ENCODE measurements at regions not wholly inside any gene's neighbourhood (a gene's known extent, or its start where the extent isn't known, plus 50 kb on each side); places are given as distances from the start of the nearest gene placed in this dataset.

- no peaks in the 10 kb centered on the region for H3K36me3 Mint-ChIP-seq (ENCODE audit: insufficient read depth, unreplicated experiment)
- no peak for TF ChIP-seq CTCF (IDR thresholded peaks at IDR 0.05; ENCODE audit: unreplicated experiment)
- CTCF ChIA-PET, result interaction anchor here (0.6 kb wide), 1 partner anchor 65 kb away, joined by 3 read pairs; no protein-coding TSS in a partner anchor
- intact Hi-C loops (cut with micrococcal nuclease; ENCODE audit: unreplicated experiment), result no loop called here
- no peak overlapping the region for H3K27ac Mint-ChIP-seq (ENCODE audit: unreplicated experiment)
- peaks cover 40% of the 10 kb centered on the region for H3K27me3 Mint-ChIP-seq (ENCODE audit: unreplicated experiment)
- no peak for DNase-seq
- BruUV-seq (replicated peaks), result no TSS peak
- H3K4me3 Mint-ChIP-seq (ENCODE audit: low read depth, unreplicated experiment), result no peak overlapping the region
- no peaks in the 10 kb centered on the region for H3K4me1 Mint-ChIP-seq (ENCODE audit: low read depth, unreplicated experiment)
- peaks cover 9% of the 10 kb centered on the region for H3K9me3 Mint-ChIP-seq (ENCODE audit: low read depth, unreplicated experiment)
Observed at GRCh38 chr16:54712866-54713265, 217.8 kb upstream of the IRX5 start.

GRCh38 chr16:54707813-54708212, 222.9 kb upstream of the IRX5 start:
- Mint-ChIP-seq H3K36me3 (ENCODE audit: insufficient read depth, unreplicated experiment) (no peaks in the 10 kb centered on the region), H3K27ac (ENCODE audit: unreplicated experiment) (no peak overlapping the region), H3K4me3 (ENCODE audit: low read depth, unreplicated experiment) (no peak overlapping the region), H3K27me3 (ENCODE audit: unreplicated experiment) (peaks cover 36% of the 10 kb centered on the region), H3K9me3 (ENCODE audit: low read depth, unreplicated experiment) (peaks cover 4% of the 10 kb centered on the region), H3K4me1 (ENCODE audit: low read depth, unreplicated experiment) (no peaks in the 10 kb centered on the region)
- no TSS peak for BruUV-seq (replicated peaks)
- intact Hi-C loops (cut with micrococcal nuclease; ENCODE audit: unreplicated experiment), result no loop called here
- TF ChIP-seq CTCF (IDR thresholded peaks at IDR 0.05; ENCODE audit: unreplicated experiment), result no peak
- CTCF ChIA-PET, result no interaction called here
- no peak for DNase-seq

GRCh38 chr16:54706406-54706805, 224.3 kb upstream of the IRX5 start:
- Mint-ChIP-seq H3K4me1 (ENCODE audit: low read depth, unreplicated experiment) (no peaks in the 10 kb centered on the region), H3K9me3 (ENCODE audit: low read depth, unreplicated experiment) (peaks cover 4% of the 10 kb centered on the region), H3K36me3 (ENCODE audit: insufficient read depth, unreplicated experiment) (no peaks in the 10 kb centered on the region), H3K4me3 (ENCODE audit: low read depth, unreplicated experiment) (no peak overlapping the region), H3K27ac (ENCODE audit: unreplicated experiment) (no peak overlapping the region), H3K27me3 (ENCODE audit: unreplicated experiment) (peaks cover 22% of the 10 kb centered on the region)
- no TSS peak for BruUV-seq (replicated peaks)
- intact Hi-C loops (cut with micrococcal nuclease; ENCODE audit: unreplicated experiment), result no loop called here
- CTCF ChIA-PET, result no interaction called here
- TF ChIP-seq CTCF (IDR thresholded peaks at IDR 0.05; ENCODE audit: unreplicated experiment), result no peak
- DNase-seq, result no peak

GRCh38 chr16:54703339-54703738, 227.3 kb upstream of the IRX5 start:
- Mint-ChIP-seq H3K27ac (ENCODE audit: unreplicated experiment) (no peak overlapping the region), H3K4me1 (ENCODE audit: low read depth, unreplicated experiment) (no peaks in the 10 kb centered on the region), H3K27me3 (ENCODE audit: unreplicated experiment) (peaks cover 5% of the 10 kb centered on the region), H3K4me3 (ENCODE audit: low read depth, unreplicated experiment) (no peak overlapping the region), H3K9me3 (ENCODE audit: low read depth, unreplicated experiment) (no peaks in the 10 kb centered on the region), H3K36me3 (ENCODE audit: insufficient read depth, unreplicated experiment) (no peaks in the 10 kb centered on the region)
- no peak for DNase-seq
- CTCF ChIA-PET, result no interaction called here
- no peak for TF ChIP-seq CTCF (IDR thresholded peaks at IDR 0.05; ENCODE audit: unreplicated experiment)
- BruUV-seq (replicated peaks), result no TSS peak
- intact Hi-C loops (cut with micrococcal nuclease; ENCODE audit: unreplicated experiment), result no loop called here

GRCh38 chr16:54699656-54700055, 231.0 kb upstream of the IRX5 start:
- Mint-ChIP-seq H3K27me3 (ENCODE audit: unreplicated experiment) (no peaks in the 10 kb centered on the region), H3K27ac (ENCODE audit: unreplicated experiment) (no peak overlapping the region), H3K36me3 (ENCODE audit: insufficient read depth, unreplicated experiment) (no peaks in the 10 kb centered on the region), H3K4me3 (ENCODE audit: low read depth, unreplicated experiment) (no peak overlapping the region), H3K9me3 (ENCODE audit: low read depth, unreplicated experiment) (no peaks in the 10 kb centered on the region), H3K4me1 (ENCODE audit: low read depth, unreplicated experiment) (no peaks in the 10 kb centered on the region)
- no TSS peak for BruUV-seq (replicated peaks)
- TF ChIP-seq CTCF (IDR thresholded peaks at IDR 0.05; ENCODE audit: unreplicated experiment), result no peak
- intact Hi-C loops (cut with micrococcal nuclease; ENCODE audit: unreplicated experiment), result no loop called here
- CTCF ChIA-PET, result no interaction called here
- DNase-seq, result no peak
